Uterus (tissue), 2 donors: ENCODE measurements at regions not wholly inside any gene's neighbourhood (a gene's known extent, or its start where the extent isn't known, plus 50 kb on each side); places are given as distances from the start of the nearest gene placed in this dataset.

Source experiments
- POLR2A ChIP-seq, 2 donors: fragments of 450-650 bp; IDR thresholded peaks; one replicate each; pipeline ENCODE4 v1.6.1; 2016; ENCODE audit warnings: antibody characterized with exemption in 2 of 2, mild to moderate bottlenecking in 1 of 2, moderate library complexity in 1 of 2
- TF ChIP-seq, protein P1 (sequence below), 4 experiments: fragments of 200-600 bp in 2 of 4; fragments of 450-650 bp in 2 of 4; sonication (generic) in 2 of 4; IDR thresholded peaks; one replicate each; pipeline ENCODE4 v1.5.1; 2016 to 2019; ENCODE audit warnings: antibody characterized with exemption in 4 of 4, mild to moderate bottlenecking in 2 of 4, moderate library complexity in 1 of 4

DNA sequence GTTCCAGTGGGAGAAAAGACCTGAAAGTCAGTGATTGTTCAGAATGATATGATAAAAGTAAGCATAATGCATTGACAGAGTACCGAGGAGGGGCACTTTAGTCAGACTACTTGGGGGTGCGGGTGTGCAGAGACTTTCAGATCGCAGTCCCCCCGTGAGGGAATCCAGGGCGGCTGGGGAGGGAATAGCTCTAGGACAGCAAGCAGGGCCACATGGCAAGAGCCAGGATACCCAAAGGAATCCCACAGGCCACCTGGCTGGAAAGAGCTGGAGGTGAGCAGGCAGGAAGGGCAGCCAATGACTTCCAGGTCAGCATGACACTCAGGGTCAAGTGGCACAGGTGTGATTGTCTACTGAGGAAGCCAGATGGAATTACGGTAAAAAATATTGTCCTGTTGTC is 157.5 kb downstream of the CYP26B1 start:
- TF ChIP-seq, protein P1, sequence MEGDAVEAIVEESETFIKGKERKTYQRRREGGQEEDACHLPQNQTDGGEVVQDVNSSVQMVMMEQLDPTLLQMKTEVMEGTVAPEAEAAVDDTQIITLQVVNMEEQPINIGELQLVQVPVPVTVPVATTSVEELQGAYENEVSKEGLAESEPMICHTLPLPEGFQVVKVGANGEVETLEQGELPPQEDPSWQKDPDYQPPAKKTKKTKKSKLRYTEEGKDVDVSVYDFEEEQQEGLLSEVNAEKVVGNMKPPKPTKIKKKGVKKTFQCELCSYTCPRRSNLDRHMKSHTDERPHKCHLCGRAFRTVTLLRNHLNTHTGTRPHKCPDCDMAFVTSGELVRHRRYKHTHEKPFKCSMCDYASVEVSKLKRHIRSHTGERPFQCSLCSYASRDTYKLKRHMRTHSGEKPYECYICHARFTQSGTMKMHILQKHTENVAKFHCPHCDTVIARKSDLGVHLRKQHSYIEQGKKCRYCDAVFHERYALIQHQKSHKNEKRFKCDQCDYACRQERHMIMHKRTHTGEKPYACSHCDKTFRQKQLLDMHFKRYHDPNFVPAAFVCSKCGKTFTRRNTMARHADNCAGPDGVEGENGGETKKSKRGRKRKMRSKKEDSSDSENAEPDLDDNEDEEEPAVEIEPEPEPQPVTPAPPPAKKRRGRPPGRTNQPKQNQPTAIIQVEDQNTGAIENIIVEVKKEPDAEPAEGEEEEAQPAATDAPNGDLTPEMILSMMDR (IDR thresholded peaks at IDR 0.05): no peak
- no peak for TF ChIP-seq POLR2A (IDR thresholded peaks at IDR 0.05)
